HUDEP-2 (cell line): ENCODE measurements at regions not wholly inside any gene's neighbourhood (a gene's known extent, or its start where the extent isn't known, plus 50 kb on each side); places are given as distances from the start of the nearest gene placed in this dataset.
"Not testable (repeated sequence)": the region's sequence is repeated elsewhere in the genome, so short reads cannot be mapped to it uniquely, and the experiment has no call there.

Experiments used
- DNase-seq, 76 experiments: peaks; one replicate each; lab custom pipeline; 2025; ENCODE audit not compliant: unreplicated experiment in 76 of 76; lab: John Stamatoyannopoulos, UW

DNA sequence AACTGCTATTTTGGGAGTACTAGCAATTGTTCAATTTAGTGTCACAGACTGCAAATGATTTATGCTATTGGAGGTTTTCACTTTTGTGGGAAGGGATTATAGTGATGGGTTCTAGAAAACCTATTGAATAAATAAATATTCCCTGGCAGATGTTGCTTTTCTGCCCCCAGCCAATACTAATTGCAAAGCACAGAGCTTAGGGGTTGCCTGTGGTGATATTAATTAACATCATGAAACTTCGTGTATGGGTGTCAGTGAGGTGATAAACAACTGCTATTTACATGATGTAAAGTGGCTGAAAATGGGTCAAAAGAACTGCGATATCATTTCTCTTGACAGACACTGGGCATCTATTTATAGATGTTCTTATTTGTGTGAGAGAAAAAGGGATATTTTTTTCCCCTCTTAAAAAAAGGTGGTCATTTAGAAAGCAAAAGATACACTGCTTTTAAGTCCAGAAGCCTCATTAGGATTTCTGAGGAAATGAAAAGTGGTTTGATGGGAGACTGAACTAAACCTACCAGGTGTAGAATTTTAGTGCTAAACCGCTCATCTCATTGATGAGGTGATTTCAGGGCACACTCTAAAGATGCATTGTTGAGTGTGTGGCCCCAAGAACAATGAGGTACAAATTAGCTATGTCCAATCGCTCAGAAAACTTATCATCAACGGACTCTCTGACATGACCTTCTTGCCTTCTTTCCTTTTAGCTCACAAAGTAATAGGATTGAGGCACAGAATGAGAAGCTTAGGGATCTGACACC lies 116.7 kb upstream of the CHST9 start:
- no peak for DNase-seq

DNA sequence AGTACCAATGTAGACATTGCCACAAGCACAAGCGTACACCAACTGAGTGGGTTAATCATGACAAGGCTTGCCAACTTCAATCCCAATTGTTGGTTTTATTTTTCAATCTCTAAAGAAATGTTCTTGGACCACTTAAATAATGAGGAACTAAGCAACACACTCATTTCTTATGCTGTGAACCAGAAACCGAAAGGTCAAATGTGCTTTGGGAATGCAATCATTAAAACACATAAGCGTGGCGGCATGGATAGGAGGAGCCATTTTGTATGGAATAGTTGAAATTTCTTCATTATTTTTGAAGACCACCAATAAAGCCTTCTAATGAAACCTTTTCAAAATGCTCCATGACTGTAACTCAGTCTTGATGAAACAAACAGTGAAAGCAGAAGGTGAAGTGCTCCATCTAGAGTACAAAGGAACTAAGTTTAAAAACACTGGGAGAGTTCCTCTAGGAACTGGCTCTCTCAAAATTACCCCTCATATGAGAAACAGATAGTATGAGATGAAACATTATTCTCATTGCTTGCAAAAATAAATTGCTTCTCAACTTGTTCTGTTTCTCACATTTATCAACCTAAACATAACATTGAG lies 113.2 kb upstream of the CHST9 start:
- DNase-seq, result no peak

DNA sequence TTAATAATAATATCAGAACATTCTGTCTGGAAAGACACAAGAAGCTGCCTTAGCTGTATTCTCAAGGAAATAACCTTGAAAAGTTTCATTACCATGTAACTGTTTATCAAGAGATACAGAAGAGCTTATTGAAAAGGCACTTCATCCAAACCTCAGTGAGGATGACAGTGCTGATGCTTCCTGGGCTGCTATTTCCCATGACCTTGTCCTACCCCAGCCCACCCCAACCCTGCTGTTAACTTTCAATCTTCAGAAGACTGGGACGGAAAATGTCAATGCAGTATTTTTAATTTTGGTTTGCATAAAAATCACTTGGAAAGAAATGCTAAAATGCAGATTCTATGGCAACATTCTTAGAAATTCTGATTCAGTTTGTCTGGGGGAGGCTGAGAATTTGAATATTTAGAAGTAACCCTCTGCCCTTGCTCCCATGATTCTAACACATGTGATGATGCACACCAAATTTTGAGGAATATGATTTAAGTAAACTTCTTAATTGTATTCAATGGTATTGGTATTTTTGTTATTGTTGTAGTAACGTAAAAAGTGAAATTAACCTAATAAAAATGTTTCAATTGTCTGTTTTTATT lies 101.0 kb upstream of the CHST9 start:
- DNase-seq, result not testable (repeated sequence)

DNA sequence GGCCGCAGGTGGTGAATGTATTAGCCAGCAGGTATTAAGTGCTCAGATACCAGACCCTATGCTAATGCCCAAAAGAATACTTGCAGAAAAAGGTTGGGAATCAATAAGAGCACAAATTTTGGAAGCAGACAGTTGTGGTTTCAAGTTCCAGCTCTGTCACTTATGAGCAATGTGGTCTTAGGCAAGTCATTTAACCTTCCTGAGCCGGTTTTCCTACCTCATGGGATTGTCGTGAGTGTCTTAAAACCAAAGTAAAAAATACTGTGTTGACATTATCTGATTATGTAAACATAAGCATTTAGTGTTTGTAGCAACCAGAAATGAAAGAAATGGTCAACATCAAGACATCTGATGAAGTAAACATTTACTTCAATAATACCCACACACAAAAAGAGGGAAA lies 93.0 kb upstream of the CHST9 start:
- no peak for DNase-seq

DNA sequence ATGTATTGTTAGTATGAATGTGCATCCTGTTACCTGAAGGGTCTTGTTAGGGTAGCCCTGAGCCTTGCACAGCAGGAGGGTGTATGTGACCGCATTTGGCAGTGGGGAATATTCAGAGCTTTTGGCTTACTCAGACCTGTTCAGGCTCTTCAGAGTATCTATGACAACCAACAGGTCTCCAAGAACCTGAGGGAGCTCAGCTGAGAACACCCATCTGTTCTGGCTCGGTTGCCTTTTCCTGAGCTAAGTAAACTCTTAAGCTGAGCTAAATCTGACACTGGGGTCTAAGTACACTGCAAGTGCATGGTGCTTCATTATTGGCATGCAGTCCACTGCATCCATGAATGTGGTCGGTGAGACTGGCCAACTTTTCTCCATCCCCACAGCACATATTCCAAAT lies 92.4 kb upstream of the CHST9 start:
- no peak for DNase-seq

DNA sequence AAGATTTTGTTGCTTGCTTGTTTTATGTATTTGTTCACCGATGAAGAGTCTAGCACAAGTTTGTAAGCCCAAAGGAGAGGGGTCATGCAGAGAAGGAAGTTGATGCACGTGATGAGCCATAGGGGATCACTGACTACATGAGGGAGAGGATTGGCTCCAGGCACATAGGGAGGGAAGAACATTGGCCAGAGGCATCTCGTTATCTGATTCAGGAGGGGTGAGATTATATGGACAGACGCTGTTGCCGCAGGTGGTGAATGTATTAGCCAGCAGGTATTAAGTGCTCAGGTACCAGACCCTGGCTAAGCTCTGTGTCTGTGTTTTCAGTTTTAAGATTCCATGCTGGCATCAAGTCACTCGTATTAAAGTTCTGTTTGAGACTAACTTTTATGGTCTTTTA lies 91.8 kb upstream of the CHST9 start:
- DNase-seq, result no peak

DNA sequence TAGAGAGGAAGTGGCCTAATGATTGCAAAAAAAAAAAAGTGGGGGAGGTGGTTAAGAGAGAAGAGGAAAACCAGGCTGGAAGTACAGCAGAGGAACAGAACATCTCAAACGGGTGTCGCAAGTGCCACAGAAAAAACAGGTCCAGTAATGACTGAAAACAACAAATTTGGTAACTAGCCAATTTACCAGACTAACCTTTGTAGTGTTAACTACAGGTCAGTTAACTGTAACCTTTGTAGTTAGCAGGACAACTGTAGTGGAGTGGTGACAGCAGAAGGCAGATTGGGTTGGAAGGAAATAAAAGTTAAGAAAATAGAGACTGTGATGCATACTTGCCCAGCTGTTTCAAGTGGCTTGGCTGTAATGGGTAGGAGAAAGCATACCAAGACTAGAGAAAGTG lies 91.4 kb upstream of the CHST9 start:
- DNase-seq, result no peak

DNA sequence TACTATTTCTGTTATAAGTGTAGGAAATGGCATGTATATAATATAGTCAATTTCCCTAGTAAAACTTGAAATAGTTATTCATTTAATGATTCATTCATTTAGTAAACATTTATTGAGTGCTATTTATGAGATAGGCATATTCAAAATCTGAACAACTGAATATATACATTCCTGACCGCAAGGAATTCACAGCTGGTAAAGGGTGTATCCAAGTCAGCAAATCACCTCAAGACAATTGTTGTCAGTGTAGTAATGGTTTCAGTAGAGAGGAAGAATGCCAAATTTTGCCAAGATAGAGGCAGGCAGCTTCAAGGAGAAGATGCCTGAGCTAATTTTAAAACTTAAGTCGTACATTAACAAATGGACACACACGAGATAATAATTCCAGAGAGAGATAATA lies 89.8 kb upstream of the CHST9 start:
- no peak for DNase-seq

DNA sequence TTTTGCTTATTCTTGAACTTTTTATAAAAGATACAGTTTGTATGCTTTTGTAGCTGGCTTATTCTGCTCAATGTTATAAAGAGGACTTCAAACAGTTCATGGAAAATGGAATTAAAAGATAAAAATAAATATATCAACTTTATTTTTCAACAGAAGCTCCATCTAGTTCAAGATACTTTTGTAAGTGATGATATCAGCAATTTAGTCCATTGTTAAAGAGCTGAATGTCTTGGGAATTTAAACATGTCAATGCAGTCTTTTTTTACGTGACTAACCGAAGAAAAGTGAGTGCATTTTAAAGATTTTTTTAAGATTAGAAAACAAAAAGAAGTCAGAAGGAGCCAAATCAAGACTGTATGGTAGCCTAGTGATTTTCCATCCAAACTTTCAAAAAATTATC lies 85.4 kb upstream of the CHST9 start:
- no peak for DNase-seq

DNA sequence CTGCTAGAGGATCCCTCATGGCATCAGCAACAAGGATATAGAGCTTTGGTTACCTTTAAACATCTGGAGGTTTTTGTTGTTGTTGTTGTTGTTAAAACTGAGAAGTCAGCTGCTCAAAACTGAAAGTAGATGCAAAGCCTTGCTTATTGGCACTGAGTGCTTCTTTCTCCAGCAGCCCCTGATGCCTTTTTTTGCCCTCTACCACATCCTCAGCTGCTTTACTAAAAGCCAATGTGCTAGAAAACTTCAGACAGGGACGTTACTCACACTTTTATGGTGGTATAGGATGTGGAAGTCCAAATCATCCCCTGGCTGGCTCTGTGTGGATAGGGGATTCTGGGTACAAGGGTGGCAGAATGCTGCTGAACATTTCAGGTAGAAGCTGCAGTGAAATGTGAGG lies 78.3 kb upstream of the CHST9 start:
- no peak for DNase-seq

DNA sequence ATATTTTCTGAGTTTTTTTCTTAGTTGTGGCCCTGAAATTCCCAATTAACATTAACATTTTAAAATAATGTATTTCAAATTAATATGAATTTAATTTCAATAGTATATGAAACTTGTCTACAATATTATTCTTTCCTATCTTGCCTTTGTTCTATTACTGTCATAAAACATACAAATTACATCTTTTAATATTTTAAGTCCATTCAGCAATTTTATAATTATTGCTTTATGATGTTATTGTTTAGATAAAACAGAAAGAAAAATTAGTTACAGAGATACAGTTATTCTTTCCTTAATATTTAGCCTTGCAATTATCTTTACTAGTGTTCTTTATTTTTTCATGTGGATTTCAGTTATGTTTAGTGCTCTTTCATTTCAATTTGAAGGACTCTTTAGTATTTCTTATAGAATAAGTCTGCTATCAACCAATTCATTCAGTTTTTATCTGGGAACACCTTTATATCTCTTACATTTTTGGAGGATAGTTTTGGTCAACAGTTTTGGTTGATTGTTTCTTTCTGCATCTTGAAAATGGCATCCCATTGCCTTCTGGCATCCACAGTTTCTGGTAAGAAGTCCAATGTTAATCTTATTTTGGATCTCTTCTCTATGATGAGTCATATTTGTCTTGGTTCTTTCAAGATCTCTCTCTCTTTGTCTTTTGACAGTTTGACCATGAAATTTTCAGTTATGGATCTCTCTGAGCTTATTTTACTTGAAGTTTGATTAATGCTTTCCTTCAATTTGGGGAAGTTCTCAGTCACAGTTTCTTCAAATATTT lies 76.9 kb upstream of the CHST9 start:
- DNase-seq, result no peak

DNA sequence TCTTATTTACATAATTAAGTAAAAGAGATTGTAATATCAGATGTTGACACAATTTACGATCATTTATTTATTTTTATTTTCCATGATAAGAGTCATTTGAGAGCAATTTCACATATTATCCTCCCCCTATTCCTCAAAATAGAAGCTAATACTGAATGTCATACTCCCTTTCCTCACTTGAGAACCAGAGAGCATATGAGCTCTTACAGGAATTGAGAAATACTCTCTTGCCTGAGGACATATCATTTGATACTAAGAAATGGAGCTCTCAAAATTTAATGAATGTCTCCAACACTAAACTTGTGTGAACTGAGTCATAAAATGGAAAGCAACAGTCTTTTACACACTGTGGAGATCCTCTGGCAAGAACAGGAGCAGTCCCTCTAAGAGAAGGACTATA lies 68.5 kb upstream of the CHST9 start:
- DNase-seq, result no peak

DNA sequence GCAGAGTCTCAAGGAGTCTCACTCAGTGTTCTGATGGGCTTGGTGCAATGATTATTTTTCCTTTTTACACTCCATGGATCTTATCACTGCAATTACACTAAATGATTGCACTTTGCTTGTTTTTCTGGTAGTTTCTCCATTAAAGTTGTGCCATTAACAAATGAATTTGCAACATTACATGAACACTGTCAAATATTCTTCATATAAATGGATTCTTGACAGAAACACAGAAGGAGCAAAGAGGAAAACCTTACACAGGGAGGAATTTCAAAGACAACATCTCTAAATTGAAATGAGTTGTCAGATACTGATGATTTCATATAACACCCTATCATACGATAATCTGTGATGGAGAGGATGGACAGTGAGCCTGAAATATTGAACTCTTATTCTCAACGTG lies 65.4 kb upstream of the CHST9 start:
- DNase-seq, result no peak

DNA sequence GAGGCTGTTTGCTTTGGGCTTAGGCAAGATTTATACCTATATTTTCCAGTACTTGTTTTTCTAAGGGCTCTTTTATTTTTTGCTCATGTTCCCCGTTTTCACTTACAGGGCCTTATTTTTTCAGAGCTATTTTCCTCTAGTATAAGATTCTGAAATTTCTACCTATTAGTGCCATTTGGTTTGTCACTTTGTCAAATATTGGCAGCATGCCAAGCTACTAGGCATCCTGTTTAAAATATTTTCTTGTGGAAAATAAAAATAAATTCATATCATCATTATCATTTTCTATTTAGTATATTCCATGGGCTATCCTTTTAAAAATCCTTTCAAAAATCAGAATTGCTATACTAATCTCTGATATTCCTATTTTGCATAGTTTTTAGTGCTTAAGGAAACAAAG lies 64.8 kb upstream of the CHST9 start:
- DNase-seq, result no peak

DNA sequence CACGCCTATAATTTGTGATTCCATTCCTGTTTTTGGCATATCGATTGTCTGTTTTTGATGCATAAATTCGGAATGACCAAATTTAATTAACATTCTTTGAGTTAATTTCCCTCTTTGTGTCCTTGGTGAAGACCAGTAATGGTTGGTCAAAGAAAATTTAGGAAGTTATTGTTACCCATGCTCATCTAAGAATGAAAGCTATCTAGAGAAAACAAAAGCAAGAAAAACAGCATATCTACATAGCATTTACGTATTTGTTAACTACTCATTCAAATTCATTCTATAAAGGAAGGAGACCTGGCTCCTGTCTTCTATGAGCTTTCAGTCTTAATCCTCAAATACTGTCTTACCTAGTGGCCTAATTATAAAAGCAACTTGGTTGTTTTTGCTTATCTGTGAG lies 59.2 kb upstream of the CHST9 start:
- DNase-seq, result no peak

DNA sequence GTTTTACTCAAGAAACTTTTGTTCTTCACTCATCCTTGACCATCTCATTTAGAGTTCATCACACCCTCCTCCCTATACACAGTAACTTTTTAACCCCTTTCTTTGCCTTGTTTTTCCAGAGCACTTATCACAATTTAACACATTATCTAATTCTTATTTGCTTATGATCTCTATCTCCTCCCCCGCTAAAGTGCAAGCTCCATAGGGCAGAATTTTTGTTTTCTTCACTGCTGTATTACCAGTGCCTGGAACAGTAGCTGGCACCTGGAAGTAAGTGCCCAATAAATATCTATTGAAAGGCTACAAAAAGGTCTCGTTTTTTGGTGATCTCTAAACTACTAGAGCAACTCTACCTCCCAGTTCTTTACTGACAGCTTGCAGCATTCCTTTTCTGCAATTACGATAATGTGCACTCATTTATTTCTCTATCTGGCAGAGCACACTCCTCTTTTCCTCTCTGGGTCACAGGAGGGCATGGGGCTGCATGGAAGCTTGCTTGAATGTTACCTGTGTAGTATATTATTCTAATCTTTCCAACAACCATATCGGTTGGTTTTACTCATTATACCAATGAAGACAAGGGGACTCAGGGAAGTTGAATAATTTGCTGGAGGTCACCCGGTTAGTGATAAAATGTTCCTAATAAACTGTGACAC lies 57.4 kb upstream of the CHST9 start:
- no peak for DNase-seq

DNA sequence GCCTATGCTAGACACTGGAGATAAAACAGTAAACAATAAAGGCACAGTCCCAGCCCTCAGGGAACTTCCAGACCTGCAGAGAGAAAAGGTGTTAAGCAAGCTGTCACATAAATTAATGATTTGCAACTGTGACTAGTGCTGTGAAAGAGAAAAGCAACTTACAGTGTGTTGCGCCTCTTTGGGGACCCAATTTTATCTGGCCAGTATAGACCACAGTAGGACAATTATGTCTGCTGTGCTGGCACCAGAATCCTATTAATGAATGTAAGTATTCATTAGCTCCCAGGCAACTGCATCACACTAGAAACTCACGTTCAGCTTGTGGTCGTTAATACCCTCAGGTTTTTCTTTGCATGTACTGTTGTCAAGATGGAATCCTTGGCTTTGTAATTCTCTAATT lies 55.3 kb upstream of the CHST9 start:
- DNase-seq, result no peak

DNA sequence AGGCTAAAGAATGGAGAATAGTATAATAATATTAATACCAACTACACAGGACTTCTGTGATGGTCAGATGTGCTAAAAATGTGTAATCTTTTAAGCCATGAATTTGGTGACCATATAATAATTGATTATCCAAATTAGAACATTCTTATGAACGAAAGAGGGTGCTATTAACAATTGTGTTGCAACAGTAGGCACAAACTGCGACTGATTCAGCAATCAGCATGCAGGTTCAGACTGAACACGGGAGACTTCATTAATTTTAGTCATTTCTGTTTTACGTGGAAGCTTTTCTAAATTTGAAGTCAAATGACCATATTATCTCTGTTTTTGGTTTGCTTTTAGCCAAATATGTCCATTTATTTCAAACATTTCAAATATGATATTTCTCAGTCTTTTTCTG lies 54.6 kb upstream of the CHST9 start:
- DNase-seq, result no peak

DNA sequence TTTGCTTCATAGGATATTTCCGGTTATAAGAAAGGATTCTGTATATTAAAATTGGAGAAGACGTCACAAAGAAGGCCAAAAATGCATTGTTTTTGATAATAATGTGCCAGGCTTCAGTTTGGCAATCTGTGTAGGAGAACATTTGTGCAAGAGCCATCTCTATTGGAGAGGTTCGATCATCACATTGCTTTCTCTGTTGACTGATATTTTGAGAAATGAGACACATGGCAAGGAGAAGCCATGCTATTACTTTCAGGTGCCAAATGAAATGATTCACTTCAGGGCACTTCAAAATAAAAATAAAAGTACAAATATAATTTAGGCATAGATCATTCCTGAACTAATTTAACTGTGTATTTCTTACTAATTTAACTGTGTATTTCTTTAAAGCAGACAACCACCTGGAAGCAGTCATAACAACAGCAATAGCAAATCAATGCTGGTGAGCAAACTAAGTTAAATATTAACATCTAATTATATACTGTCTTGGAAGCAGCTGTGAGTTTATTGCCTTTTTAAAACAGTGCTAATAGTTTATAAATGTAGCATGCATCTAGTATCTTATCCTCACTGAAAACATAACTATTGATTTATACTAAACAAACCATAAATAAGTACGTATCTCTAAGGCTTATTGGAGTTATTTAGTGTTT lies 50.2 kb upstream of the CHST9 start:
- DNase-seq, result no peak
